Hepatocyte (in vitro differentiated cells): ENCODE measurements at regions not wholly inside any gene's neighbourhood (a gene's known extent, or its start where the extent isn't known, plus 50 kb on each side); places are given as distances from the start of the nearest gene placed in this dataset.
"Not testable (repeated sequence)": the region's sequence is repeated elsewhere in the genome, so short reads cannot be mapped to it uniquely, and the experiment has no call there.

ENCODE experiments used
- EZH2 ChIP-seq: fragments of 200-600 bp; sonication (generic); IDR thresholded peaks from 2 replicates; pipeline ENCODE4 v1.6.1; 2016; ENCODE audit warnings: antibody characterized with exemption, mild to moderate bottlenecking, borderline replicate concordance
- EZH2phosphoT487 ChIP-seq: fragments of 200-600 bp; sonication (generic); IDR thresholded peaks from one replicate; pipeline ENCODE4 v1.6.1; 2018; ENCODE audit warnings: antibody characterized with exemption, mild to moderate bottlenecking, low read depth, moderate library complexity; ENCODE audit not compliant: unreplicated experiment, severe bottlenecking
- TF ChIP-seq, protein P1 (sequence below): fragments of 200-600 bp; sonication (generic); IDR thresholded peaks from 2 replicates; pipeline ENCODE4 v1.5.1; 2016; ENCODE audit warnings: antibody characterized with exemption, mild to moderate bottlenecking; ENCODE audit not compliant: poor library complexity

DNA sequence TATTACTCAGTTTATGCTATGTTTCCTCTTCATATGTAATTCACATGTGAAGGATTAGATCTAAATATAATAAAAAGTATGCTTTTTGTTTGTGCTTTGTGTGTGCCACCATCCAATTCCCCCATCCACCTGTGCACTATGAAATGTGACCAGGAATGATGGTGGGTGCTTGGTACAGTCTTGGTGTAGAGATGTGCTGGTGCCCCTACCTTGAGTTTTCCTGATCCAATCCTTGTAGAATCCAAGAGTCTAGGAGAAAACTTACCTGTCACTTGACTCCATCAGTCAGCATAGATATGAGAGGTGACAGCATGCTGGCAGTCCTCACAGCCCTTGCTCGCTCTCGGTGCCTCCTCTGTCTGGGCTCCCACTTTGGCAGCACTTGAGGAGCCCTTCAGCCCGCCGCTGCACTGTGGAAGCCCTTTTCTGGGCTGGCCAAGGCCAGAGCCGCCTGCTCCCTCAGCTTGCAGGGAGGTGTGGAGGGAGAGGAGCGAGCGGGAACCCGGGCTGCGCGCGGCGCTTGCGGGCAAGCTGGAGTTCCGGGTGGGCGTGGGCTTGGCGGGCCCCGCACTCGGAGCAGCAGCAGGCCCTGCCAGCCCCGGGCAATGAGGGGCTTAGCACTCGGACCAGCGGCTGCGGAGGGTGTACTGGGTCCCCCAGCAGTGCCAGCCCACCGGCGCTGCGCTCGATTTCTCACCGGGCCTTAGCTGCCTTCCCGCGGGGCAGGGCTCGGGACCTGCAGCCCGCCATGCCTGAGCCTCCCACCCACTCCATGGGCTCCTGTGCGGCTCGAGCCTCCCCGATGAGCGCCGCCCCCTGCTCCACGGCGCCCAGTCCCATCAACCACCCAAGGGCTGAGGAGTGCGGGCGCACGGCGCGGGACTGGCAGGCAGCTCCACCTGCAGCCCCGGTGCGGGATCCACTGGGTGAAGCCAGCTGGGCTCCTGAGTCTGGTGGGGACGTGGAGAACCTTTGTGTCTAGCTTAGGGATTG, 874.7 kb downstream of the PLA2G4A start:
- TF ChIP-seq, protein P1, sequence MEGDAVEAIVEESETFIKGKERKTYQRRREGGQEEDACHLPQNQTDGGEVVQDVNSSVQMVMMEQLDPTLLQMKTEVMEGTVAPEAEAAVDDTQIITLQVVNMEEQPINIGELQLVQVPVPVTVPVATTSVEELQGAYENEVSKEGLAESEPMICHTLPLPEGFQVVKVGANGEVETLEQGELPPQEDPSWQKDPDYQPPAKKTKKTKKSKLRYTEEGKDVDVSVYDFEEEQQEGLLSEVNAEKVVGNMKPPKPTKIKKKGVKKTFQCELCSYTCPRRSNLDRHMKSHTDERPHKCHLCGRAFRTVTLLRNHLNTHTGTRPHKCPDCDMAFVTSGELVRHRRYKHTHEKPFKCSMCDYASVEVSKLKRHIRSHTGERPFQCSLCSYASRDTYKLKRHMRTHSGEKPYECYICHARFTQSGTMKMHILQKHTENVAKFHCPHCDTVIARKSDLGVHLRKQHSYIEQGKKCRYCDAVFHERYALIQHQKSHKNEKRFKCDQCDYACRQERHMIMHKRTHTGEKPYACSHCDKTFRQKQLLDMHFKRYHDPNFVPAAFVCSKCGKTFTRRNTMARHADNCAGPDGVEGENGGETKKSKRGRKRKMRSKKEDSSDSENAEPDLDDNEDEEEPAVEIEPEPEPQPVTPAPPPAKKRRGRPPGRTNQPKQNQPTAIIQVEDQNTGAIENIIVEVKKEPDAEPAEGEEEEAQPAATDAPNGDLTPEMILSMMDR: not testable (repeated sequence)
- TF ChIP-seq EZH2, EZH2phosphoT487: not testable (repeated sequence)
